Peyer's patch (tissue), 4 donors: ENCODE measurements at regions not wholly inside any gene's neighbourhood (a gene's known extent, or its start where the extent isn't known, plus 50 kb on each side); places are given as distances from the start of the nearest gene placed in this dataset.
"Not testable (repeated sequence)": the region's sequence is repeated elsewhere in the genome, so short reads cannot be mapped to it uniquely, and the experiment has no call there.

ENCODE experiments used
- POLR2A ChIP-seq, 2 donors: fragments of 450-650 bp; IDR thresholded peaks; one replicate each; pipeline ENCODE4 v1.5.1; 2017; ENCODE audit warnings: antibody characterized with exemption in 2 of 2, mild to moderate bottlenecking in 2 of 2, moderate library complexity in 2 of 2
- TF ChIP-seq, protein P1 (sequence below), 6 experiments: fragments of 450-650 bp in 4 of 6; fragments of 200-600 bp in 2 of 6; sonication (generic) in 1 of 6; IDR thresholded peaks; one replicate each; pipeline ENCODE4 v1.5.1; 2017 to 2019; ENCODE audit warnings: antibody characterized with exemption in 6 of 6, mild to moderate bottlenecking in 3 of 6, moderate library complexity in 1 of 6

DNA sequence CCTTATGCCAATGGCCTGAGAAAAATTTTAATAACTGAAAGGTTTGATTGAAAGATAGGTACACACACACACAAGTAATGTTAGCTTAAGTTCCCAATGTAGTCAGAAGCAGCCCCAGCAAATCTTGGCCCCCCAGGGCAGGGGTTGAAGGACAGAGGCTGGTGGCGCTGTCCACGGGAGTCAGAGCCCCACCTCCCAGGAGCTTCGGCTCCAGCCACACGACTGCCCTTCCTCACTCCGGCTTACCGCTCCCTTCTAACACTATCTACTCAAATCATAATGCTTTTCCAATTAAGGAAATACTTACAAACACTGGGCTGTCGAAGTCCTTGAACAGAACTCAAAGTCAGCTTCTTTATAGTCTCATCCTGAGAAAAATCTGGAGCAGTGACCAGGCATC lies 163.9 kb upstream of the NBPF12 start:
- TF ChIP-seq, protein P1, sequence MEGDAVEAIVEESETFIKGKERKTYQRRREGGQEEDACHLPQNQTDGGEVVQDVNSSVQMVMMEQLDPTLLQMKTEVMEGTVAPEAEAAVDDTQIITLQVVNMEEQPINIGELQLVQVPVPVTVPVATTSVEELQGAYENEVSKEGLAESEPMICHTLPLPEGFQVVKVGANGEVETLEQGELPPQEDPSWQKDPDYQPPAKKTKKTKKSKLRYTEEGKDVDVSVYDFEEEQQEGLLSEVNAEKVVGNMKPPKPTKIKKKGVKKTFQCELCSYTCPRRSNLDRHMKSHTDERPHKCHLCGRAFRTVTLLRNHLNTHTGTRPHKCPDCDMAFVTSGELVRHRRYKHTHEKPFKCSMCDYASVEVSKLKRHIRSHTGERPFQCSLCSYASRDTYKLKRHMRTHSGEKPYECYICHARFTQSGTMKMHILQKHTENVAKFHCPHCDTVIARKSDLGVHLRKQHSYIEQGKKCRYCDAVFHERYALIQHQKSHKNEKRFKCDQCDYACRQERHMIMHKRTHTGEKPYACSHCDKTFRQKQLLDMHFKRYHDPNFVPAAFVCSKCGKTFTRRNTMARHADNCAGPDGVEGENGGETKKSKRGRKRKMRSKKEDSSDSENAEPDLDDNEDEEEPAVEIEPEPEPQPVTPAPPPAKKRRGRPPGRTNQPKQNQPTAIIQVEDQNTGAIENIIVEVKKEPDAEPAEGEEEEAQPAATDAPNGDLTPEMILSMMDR (IDR thresholded peaks at IDR 0.05) = not testable (repeated sequence)
- not testable (repeated sequence) for TF ChIP-seq POLR2A (IDR thresholded peaks at IDR 0.05)
